HCT116 (cell line): ENCODE measurements at regions not wholly inside any gene's neighbourhood (a gene's known extent, or its start where the extent isn't known, plus 50 kb on each side); places are given as distances from the start of the nearest gene placed in this dataset.
A peak's percentile ranks its signal among the peaks of the same experiment; 100 is the strongest.

ENCODE experiments used
- ATAC-seq: fragments of 200-7000 bp; cut with Tn5 transposase; 2 replicates; pipeline ENCODE4 v1.9.1; 2020; ENCODE audit warnings: mild to moderate bottlenecking, moderate library complexity
- BruUV-seq: library from RNA; stranded (reverse); fragments of 400-500 nt; replicated peaks from 2 replicates; lab custom pipeline; 2021; lab: Mats Ljungman, UMichigan
- CTCF ChIA-PET: fragments of 300-600 bp; sonication (Branson Sonifier 250); formaldehyde crosslinking; loops from one replicate; lab custom pipeline; 2021; ENCODE audit warnings: antibody characterized with exemption; lab: Charles Lee
- POLR2A ChIA-PET: fragments of 300-600, 350-600 bp; sonication (Branson Sonifier 250); formaldehyde crosslinking; loops from one replicate; lab custom pipeline; 2021; ENCODE audit warnings: antibody characterized with exemption; lab: Charles Lee
- RAD21 ChIA-PET, 2 experiments: fragments of 300-600 bp; sonication (Branson Sonifier 250); formaldehyde crosslinking; loops; one replicate each; lab custom pipeline; 2023; ENCODE audit warnings: low total read pairs in 2 of 2; ENCODE audit not compliant: uncharacterized antibody in 2 of 2, unreplicated experiment in 2 of 2, low non-redundant PET in 1 of 2; lab: Charles Lee
- DNase-seq: peaks from one replicate; pipeline ENCODE4 v3.0.0-alpha.2; 2010; ENCODE audit warnings: low read depth, low spot score
- H2AFZ ChIP-seq: fragments of 200-600 bp; shearing (Covaris generic), sonication (generic); 2 replicates; pipeline ENCODE4 v1.6.1; 2017; ENCODE audit warnings: low read depth, mixed run types, mixed read lengths, antibody characterized with exemption, low read length; ENCODE audit not compliant: poor library complexity, severe bottlenecking
- H3K27ac ChIP-seq: 2 replicates; pipeline ENCODE4 v1.5.1; 2012; ENCODE audit warnings: low read depth, low read length
- H3K27me3 ChIP-seq: fragments of 200-600 bp; sonication (generic); 2 replicates; pipeline ENCODE4 v1.6.1; 2016; ENCODE audit warnings: mixed run types, low read length, mixed read lengths; ENCODE audit not compliant: insufficient read depth
- H3K36me3 ChIP-seq, 2 experiments: fragments of 200-500 bp in 1 of 2; fragments of 200-600 bp in 1 of 2; sonication (Bioruptor generic) in 1 of 2; sonication (generic) in 1 of 2; 2 replicates each; pipeline versions ENCODE4 v1.5.1 to v1.6.1; 2014 to 2016; ENCODE audit warnings: low read length in 2 of 2, inconsistent platforms in 1 of 2, mixed read lengths in 1 of 2, mixed run types in 1 of 2; ENCODE audit not compliant: insufficient read depth in 2 of 2, control insufficient read depth in 1 of 2
- H3K4me1 ChIP-seq, 2 experiments: fragments of 200-600 bp in 1 of 2; sonication (generic) in 1 of 2; 2 replicates each; pipeline versions ENCODE4 v1.5.1 to v1.6.1; 2012 to 2017; ENCODE audit warnings: low read length in 2 of 2, inconsistent platforms in 1 of 2, mild to moderate bottlenecking in 1 of 2, mixed read lengths in 1 of 2, mixed run types in 1 of 2, moderate library complexity in 1 of 2; ENCODE audit not compliant: insufficient read depth in 2 of 2, control insufficient read depth in 1 of 2
- H3K4me2 ChIP-seq: fragments of 200-600 bp; sonication (generic); 2 replicates; pipeline ENCODE4 v1.6.1; 2017; ENCODE audit warnings: mixed run types, low read length, mixed read lengths
- H3K4me3 ChIP-seq, 2 experiments: fragments of 200-600 bp in 1 of 2; sonication (generic) in 1 of 2; replicated peaks in 1 of 2; 2 replicates each; pipeline ENCODE4 v1.5.1; 2011 to 2016; ENCODE audit warnings: low read length in 2 of 2, control low read depth in 1 of 2, low read depth in 1 of 2, mild to moderate bottlenecking in 1 of 2, mixed read lengths in 1 of 2, mixed run types in 1 of 2
- H3K79me2 ChIP-seq: fragments of 200-600 bp; sonication (generic); 2 replicates; pipeline ENCODE4 v1.6.1; 2017; ENCODE audit warnings: mild to moderate bottlenecking, mixed run types, low read length, moderate library complexity, mixed read lengths; ENCODE audit not compliant: insufficient read depth
- H3K9ac ChIP-seq: fragments of 200-600 bp; sonication (generic); 2 replicates; pipeline ENCODE4 v1.6.1; 2016; ENCODE audit warnings: low read length, mixed read lengths
- H3K9me2 ChIP-seq: fragments of 200-600 bp; sonication (generic), shearing (Covaris generic); 2 replicates; pipeline ENCODE4 v1.6.1; 2017; ENCODE audit warnings: mixed run types, mild to moderate bottlenecking, moderate library complexity; ENCODE audit not compliant: insufficient read depth
- H3K9me3 ChIP-seq, 2 experiments: fragments of 200-500 bp in 1 of 2; fragments of 200-600 bp in 1 of 2; sonication (Bioruptor generic) in 1 of 2; sonication (generic) in 1 of 2; 2 replicates each; pipeline ENCODE4 v1.6.1; 2014 to 2017; ENCODE audit warnings: low read length in 2 of 2, mixed read lengths in 2 of 2, inconsistent platforms in 1 of 2, low read depth in 1 of 2, mild to moderate bottlenecking in 1 of 2, mixed run types in 1 of 2, moderate library complexity in 1 of 2; ENCODE audit not compliant: control insufficient read depth in 1 of 2, insufficient read depth in 1 of 2
- H4K20me1 ChIP-seq: fragments of 200-600 bp; sonication (generic), shearing (Covaris generic); 2 replicates; pipeline ENCODE4 v1.6.1; 2017; ENCODE audit warnings: mixed run types, mild to moderate bottlenecking, moderate library complexity; ENCODE audit not compliant: insufficient read depth
- CBX3 ChIP-seq: IDR thresholded peaks from 2 replicates; pipeline ENCODE4 v1.6.1; 2012; ENCODE audit warnings: low read depth
- CTCF ChIP-seq, 3 experiments: fragments of 200-600 bp in 1 of 3; sonication (generic) in 1 of 3; IDR thresholded peaks in 2 of 3; conservative IDR thresholded peaks in 1 of 3; 2 replicates each; pipeline ENCODE4 v1.5.1; 2012 to 2017; ENCODE audit warnings: low read depth in 2 of 3, low read length in 2 of 3, antibody characterized with exemption in 1 of 3, borderline replicate concordance in 1 of 3, control low read depth in 1 of 3, mild to moderate bottlenecking in 1 of 3, mixed read lengths in 1 of 3, mixed run types in 1 of 3, moderate library complexity in 1 of 3; ENCODE audit not compliant: insufficient read depth in 1 of 3
- RAD21 ChIP-seq: IDR thresholded peaks from 2 replicates; pipeline ENCODE4 v1.6.1; 2012; ENCODE audit warnings: low read depth, mild to moderate bottlenecking
- SP1 ChIP-seq: IDR thresholded peaks from 2 replicates; pipeline ENCODE4 v1.6.1; 2012; ENCODE audit warnings: low read depth
- TCF7L2 ChIP-seq: IDR thresholded peaks from 2 replicates; pipeline ENCODE4 v1.7.0; 2011; ENCODE audit warnings: borderline replicate concordance, inconsistent platforms; ENCODE audit not compliant: insufficient read depth, insufficient read length; ENCODE audit errors: extremely low read depth
- YY1 ChIP-seq: IDR thresholded peaks from 2 replicates; pipeline ENCODE4 v1.6.1; 2011; ENCODE audit warnings: low read length, low read depth, moderate library complexity, mild to moderate bottlenecking; ENCODE audit not compliant: insufficient replicate concordance; ENCODE audit errors: extremely low read depth
- intact Hi-C: fragments of 100-400 bp; cut with micrococcal nuclease; formaldehyde crosslinking; loops from 2 replicates; pipeline ENCODE4 v1.10.0; 2022

DNA sequence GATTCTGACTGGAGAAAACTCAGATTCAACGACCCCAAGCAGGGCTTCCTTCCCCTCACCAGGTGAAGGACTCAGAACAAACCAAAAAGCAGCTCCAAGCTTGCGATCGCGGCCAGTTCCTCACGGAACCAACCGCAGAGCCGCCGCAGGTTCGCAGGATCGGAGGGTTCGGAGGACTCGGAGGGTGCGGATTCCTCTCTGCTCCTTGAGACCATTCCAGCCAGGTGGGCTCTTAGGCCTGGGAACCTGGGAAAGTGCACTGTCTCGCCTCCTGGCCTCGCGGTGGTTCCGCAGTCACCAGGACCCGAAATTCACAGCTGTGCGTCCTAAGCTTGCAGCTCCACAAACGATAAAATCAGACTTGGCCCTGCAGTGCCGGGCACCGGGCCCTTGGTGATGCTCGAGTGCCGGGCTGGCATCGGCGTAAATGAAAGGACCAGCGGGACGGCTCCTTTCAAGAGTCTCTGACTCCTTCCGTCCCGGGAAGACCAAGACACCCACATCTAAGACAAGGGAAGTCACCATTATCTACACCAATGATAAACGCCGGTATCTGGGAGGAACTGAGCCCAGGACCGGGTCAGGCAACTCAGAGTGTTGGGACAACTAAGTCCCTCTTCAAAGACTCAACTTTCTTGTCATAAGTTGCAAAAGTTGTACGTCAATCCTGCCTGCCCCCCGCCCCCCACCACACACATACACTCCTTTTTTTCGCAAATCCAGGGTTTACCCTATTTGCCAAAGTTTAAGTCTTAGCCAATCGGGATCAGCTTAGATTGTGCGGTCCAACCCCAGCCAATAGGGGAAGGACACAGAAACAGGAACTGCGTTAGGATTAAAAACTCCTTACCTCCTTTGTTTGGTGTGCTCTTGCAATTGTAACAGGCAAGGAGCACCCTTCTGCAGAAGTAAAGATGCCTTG lies 69.8 kb upstream of the PRSS16 start:
- peak overlapping the region; percentile 97 for H3K4me2 ChIP-seq
- ATAC-seq (peak; percentile 86), DNase-seq (peak; percentile 87)
- ChIA-PET CTCF (interaction anchor here (0.7 to 1.7 kb wide), 12 partner anchors 12 to 618 kb away, joined by 3 to 7 read pairs (median 4); no protein-coding TSS in a partner anchor), RAD21 (interaction anchor here (0.7 to 0.9 kb wide), 4 partner anchors 325 to 953 kb away, joined by 3 to 7 read pairs (median 3); a partner anchor contains a TSS), POLR2A (interaction anchor here (0.7 to 2.1 kb wide), 18 partner anchors 8 to 1335 kb away, joined by 3 to 16 read pairs (median 3); a partner anchor contains a TSS)
- H3K9me2 ChIP-seq: no peaks in the 10 kb centered on the region
- no TSS peak for BruUV-seq
- H3K4me3 ChIP-seq: peak overlapping the region; percentile 57 to 65
- H3K9ac ChIP-seq: peak overlapping the region; percentile 64
- H3K4me1 ChIP-seq: peaks cover 4 to 17% of the 10 kb centered on the region in 2 experiments; a peak in 3 of 4 replicates
- no peaks in the 10 kb centered on the region for H3K79me2 ChIP-seq
- peak; percentile 69 for TF ChIP-seq RAD21
- TF ChIP-seq SP1: no peak
- peak; percentile 95 for TF ChIP-seq TCF7L2
- peak; percentile 6; the same call in 1 of the 2 replicates for TF ChIP-seq CBX3
- TF ChIP-seq YY1: peak; percentile 3
- peak; percentile 22 to 64 (median 61); a peak in 5 of 6 replicates for TF ChIP-seq CTCF (IDR thresholded peaks at IDR 0.05 in 2 of 3, conservative IDR thresholded peaks at IDR 0.05 in 1 of 3; ENCODE audit: borderline replicate concordance in 1 of 3, insufficient read depth in 1 of 3, low read depth in 2 of 3, low read length in 2 of 3)
- H2AFZ ChIP-seq: peak overlapping the region; percentile 55
- H3K27me3 ChIP-seq: no peaks in the 10 kb centered on the region
- H3K9me3 ChIP-seq: 0 out of 4 replicates have a peak, but pooled peaks cover 0 to 3% of the 10 kb centered on the region in 2 experiments
- H3K27ac ChIP-seq: peak overlapping the region; percentile 48
- H4K20me1 ChIP-seq: no peaks in the 10 kb centered on the region
- intact Hi-C loops: loop anchor here (5.0 to 10.0 kb wide), 2 partner anchors 117 to 510 kb away; no protein-coding TSS in a partner anchor
- H3K36me3 ChIP-seq: no peaks in the 10 kb centered on the region
